GM12865 (cell line): ENCODE measurements at regions not wholly inside any gene's neighbourhood (a gene's known extent, or its start where the extent isn't known, plus 50 kb on each side); places are given as distances from the start of the nearest gene placed in this dataset.
"Not testable (repeated sequence)": the region's sequence is repeated elsewhere in the genome, so short reads cannot be mapped to it uniquely, and the experiment has no call there.

Experiments used
- DNase-seq: peaks from one replicate; pipeline ENCODE4 v3.0.0; 2010; ENCODE audit warnings: low read depth
- H3K4me3 ChIP-seq: 2 replicates; pipeline ENCODE4 v1.5.1; 2011; ENCODE audit warnings: mild to moderate bottlenecking, low read depth, low read length, control low read depth
- TF ChIP-seq, protein P1 (sequence below): IDR thresholded peaks from 2 replicates; pipeline ENCODE4 v1.5.1; 2011; ENCODE audit warnings: low read length, control low read depth, low read depth, inconsistent platforms; ENCODE audit not compliant: insufficient read depth; ENCODE audit errors: missing control alignments

DNA sequence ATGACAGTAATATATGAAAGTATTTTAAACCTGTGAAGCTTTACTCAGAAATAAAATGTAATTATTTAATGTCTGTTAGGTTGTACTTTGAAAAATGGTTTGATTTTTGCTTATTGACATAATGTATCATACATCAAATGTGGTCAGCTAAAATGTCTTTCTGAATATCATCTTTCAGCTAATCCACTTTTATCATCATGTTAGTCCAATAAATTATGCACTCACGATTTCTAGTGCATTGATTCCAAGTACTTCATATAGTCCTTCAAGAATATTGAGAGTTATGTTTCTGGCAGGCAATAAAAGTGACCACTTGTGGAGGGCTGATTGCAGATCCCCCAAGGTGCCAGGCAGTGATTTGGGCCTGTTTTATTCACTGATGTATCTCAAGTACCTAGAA is 1204.1 kb downstream of the OLFM4 start:
- TF ChIP-seq, protein P1, sequence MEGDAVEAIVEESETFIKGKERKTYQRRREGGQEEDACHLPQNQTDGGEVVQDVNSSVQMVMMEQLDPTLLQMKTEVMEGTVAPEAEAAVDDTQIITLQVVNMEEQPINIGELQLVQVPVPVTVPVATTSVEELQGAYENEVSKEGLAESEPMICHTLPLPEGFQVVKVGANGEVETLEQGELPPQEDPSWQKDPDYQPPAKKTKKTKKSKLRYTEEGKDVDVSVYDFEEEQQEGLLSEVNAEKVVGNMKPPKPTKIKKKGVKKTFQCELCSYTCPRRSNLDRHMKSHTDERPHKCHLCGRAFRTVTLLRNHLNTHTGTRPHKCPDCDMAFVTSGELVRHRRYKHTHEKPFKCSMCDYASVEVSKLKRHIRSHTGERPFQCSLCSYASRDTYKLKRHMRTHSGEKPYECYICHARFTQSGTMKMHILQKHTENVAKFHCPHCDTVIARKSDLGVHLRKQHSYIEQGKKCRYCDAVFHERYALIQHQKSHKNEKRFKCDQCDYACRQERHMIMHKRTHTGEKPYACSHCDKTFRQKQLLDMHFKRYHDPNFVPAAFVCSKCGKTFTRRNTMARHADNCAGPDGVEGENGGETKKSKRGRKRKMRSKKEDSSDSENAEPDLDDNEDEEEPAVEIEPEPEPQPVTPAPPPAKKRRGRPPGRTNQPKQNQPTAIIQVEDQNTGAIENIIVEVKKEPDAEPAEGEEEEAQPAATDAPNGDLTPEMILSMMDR: no peak
- H3K4me3 ChIP-seq: no peak overlapping the region
- no peak for DNase-seq

DNA sequence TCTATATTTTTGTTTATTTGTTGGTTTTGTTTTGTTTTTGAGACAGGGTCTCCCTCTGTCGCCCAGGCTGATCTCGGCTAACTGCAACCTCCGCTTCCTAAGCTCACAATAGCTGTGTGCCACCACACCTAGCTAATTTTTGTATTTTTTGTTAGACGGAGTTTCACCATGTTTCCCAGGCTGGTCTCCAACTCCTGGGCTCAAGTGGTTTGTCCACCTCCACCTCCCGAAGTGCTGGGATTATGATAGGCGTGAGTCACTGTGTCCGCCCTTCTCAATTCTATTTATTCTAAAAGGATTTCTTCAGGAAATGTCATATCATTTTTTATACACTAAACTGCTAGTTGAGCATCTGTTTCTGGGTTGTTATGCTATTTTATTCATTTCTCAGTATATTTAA is 1206.0 kb downstream of the OLFM4 start:
- TF ChIP-seq, protein P1: no peak
- no peak overlapping the region for H3K4me3 ChIP-seq
- no peak for DNase-seq

- no peak for DNase-seq
- no peak overlapping the region for H3K4me3 ChIP-seq
- TF ChIP-seq, protein P1: no peak
These were observed 1213.1 kb downstream of the OLFM4 start for GRCh38 chr13:54241719-54242118.

DNA sequence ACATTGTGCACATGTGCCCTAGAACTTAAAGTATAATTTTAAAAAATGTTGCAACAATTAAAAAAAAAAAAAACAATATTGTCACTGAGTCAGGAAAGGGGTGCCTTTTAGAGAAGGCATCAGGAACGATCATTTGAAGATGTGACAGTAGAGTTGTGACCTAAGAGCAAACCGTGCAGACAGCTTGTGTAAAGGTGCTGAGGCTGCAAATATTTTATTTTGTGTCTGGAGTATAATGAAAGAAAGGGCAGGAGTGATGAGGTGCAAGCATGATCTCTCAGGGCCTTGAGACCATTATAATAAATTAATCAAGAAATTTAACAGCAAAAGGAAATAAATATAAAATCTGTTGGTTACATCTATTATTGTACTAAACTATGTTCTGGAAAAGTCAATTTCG is 1219.7 kb downstream of the OLFM4 start:
- DNase-seq: no peak
- no peak overlapping the region for H3K4me3 ChIP-seq
- TF ChIP-seq, protein P1: no peak

DNA sequence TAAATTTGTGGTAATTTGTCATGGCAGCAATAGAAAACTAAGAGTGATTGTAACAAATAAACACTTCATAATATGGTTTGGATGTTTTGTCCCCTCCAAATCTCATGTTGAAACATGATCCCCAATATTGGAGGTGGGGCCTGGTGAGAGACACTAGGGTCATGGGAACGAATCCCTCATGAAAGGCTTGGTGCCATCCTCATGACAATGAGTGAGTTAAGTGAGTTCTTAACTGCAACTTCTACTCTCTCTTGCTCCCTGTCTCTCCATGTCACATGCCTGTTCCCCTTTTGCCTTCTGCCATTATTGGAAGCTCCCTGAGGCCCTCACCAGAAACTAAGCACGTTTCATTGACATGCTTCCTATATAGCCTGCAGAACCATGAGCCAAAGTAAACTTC is 1233.2 kb downstream of the OLFM4 start:
- no peak for DNase-seq
- TF ChIP-seq, protein P1: no peak
- H3K4me3 ChIP-seq: no peak overlapping the region

DNA sequence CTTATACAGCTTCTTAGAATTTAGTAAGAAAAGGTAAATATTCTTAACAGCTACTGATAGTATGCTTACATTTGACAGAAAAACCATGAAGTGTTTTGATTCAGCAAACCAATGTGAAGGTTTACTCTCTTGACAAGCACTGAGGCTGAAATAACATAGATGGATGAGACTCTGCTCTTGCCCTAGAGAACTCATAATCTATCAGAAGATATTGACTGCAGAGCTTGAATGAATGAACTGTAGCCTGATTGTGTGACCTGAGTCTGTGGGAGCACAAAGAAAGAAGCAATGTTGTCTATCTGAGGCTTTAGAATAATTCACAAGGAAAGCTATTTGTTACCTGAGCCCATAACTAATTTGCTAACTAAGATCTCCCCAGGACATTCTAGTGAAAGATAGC is 1235.3 kb downstream of the OLFM4 start:
- TF ChIP-seq, protein P1: no peak
- DNase-seq: no peak
- H3K4me3 ChIP-seq: no peak overlapping the region

DNA sequence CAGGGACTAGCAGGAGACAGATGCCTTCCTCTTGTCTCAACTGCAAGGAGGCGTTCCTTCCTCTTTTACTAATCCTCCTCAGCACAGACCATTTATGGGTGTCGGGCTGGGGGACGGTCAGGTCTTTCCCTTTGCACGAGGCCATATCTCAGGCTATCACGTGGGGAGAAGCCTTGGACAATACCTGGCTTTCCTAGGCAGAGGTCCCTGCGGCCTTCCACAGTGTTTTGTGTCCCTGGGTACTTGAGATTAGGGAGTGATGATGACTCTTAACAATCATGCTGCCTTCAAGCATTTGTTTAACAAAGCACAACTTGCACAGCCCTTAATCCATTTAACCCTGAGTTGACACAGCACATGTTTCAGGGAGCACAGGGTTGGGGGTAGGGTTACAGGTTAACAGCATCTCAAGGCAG is 1238.6 kb downstream of the OLFM4 start:
- H3K4me3 ChIP-seq, DNase-seq: not testable (repeated sequence)

GRCh38 chr13:54268013-54268695 is 1239.5 kb downstream of the OLFM4 start:
- H3K4me3 ChIP-seq, DNase-seq: not testable (repeated sequence)
